Calu3 (cell line): ENCODE measurements at regions not wholly inside any gene's neighbourhood (a gene's known extent, or its start where the extent isn't known, plus 50 kb on each side); places are given as distances from the start of the nearest gene placed in this dataset.

Source experiments
- BruUV-seq: library from RNA; stranded (reverse); fragments of 400-500 nt; replicated peaks from 2 replicates; lab custom pipeline; 2021; lab: Mats Ljungman, UMichigan
- CTCF ChIA-PET: fragments of 300-600 bp; sonication (Branson Sonifier 250); formaldehyde crosslinking; loops from one replicate; lab custom pipeline; 2022; ENCODE audit warnings: antibody characterized with exemption; lab: Charles Lee
- DNase-seq: peaks from one replicate; pipeline ENCODE4 v3.0.0; 2022
- H3K27ac Mint-ChIP-seq: one replicate; pipeline ENCODE4 v1.8.0; 2022; ENCODE audit warnings: mixed read lengths; ENCODE audit not compliant: unreplicated experiment
- H3K27me3 Mint-ChIP-seq: one replicate; pipeline ENCODE4 v1.8.0; 2022; ENCODE audit warnings: mixed read lengths; ENCODE audit not compliant: unreplicated experiment
- H3K36me3 Mint-ChIP-seq: one replicate; pipeline ENCODE4 v1.8.0; 2022; ENCODE audit warnings: mild to moderate bottlenecking, moderate library complexity, mixed read lengths; ENCODE audit not compliant: insufficient read depth, unreplicated experiment
- H3K4me1 Mint-ChIP-seq: one replicate; pipeline ENCODE4 v1.8.0; 2022; ENCODE audit warnings: mild to moderate bottlenecking, low read depth, mixed read lengths; ENCODE audit not compliant: unreplicated experiment
- H3K4me3 Mint-ChIP-seq: one replicate; pipeline ENCODE4 v1.8.0; 2022; ENCODE audit warnings: mild to moderate bottlenecking, low read depth, moderate library complexity, mixed read lengths; ENCODE audit not compliant: unreplicated experiment
- H3K9me3 Mint-ChIP-seq: one replicate; pipeline ENCODE4 v1.8.0; 2022; ENCODE audit warnings: low read depth, mixed read lengths; ENCODE audit not compliant: unreplicated experiment
- intact Hi-C: fragments of 100-400 bp; cut with micrococcal nuclease; formaldehyde crosslinking; loops from one replicate; pipeline ENCODE4 v1.10.0; 2022; ENCODE audit not compliant: unreplicated experiment
- TF ChIP-seq, protein P1 (sequence below): fragments of 200-600 bp; IDR thresholded peaks from one replicate; pipeline ENCODE4 v1.8.0; 2022; ENCODE audit warnings: antibody characterized with exemption; ENCODE audit not compliant: unreplicated experiment

DNA sequence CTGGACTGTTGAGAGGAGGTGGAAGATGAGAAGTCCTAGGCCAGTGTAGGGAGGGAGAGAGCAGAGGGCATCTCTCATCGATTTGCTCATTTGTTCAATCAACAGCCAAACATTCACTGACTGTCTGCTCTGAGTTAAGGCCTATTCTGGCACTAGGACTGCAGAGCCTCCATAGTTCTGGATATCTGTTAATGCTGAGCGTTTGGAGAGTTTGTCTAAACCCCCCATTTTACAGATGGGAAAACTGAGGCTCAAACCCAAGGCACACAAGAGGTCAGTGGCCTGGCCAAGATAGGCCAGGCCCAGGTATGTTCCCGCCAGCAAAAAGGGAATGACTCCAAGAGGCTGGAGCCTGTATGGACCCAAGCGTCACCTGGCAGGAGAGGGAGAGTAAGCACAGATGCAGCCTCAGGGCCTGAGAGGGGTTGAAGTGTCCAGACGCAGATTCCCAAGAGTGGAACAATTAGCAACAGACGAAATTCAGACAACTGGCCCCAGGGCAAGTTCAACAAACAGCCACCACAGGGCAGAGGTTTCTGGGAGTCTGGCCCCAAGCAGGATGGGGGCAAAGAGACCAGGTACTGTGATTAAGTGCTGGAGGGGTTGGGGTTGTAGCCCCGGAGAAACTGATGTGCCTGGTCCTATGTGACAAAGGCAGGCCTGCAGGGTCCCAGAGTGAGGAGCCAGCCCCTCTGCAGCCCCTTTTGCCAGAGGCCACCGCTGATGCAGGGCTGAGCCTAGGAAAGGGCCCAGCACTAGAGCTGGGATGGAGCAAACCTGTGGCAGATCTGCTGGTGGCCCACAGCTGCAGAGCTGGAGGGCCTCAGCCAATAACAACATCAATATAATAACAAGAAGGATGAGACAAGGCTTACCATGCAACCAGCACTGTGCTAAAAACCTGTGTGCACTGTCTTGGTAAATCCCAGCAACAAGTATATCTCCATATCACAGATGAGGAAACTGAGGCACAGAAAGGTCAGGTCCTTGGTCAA, 245.1 kb upstream of the TLE3 start:
- Mint-ChIP-seq H3K4me1 (no peaks in the 10 kb centered on the region), H3K4me3 (no peak overlapping the region), H3K9me3 (no peaks in the 10 kb centered on the region), H3K27ac (no peak overlapping the region), H3K36me3 (no peaks in the 10 kb centered on the region), H3K27me3 (no peaks in the 10 kb centered on the region)
- TF ChIP-seq, protein P1, sequence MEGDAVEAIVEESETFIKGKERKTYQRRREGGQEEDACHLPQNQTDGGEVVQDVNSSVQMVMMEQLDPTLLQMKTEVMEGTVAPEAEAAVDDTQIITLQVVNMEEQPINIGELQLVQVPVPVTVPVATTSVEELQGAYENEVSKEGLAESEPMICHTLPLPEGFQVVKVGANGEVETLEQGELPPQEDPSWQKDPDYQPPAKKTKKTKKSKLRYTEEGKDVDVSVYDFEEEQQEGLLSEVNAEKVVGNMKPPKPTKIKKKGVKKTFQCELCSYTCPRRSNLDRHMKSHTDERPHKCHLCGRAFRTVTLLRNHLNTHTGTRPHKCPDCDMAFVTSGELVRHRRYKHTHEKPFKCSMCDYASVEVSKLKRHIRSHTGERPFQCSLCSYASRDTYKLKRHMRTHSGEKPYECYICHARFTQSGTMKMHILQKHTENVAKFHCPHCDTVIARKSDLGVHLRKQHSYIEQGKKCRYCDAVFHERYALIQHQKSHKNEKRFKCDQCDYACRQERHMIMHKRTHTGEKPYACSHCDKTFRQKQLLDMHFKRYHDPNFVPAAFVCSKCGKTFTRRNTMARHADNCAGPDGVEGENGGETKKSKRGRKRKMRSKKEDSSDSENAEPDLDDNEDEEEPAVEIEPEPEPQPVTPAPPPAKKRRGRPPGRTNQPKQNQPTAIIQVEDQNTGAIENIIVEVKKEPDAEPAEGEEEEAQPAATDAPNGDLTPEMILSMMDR, result no peak
- intact Hi-C loops, result no loop called here
- CTCF ChIA-PET, result no interaction called here
- BruUV-seq, result no TSS peak
- DNase-seq, result no peak

DNA sequence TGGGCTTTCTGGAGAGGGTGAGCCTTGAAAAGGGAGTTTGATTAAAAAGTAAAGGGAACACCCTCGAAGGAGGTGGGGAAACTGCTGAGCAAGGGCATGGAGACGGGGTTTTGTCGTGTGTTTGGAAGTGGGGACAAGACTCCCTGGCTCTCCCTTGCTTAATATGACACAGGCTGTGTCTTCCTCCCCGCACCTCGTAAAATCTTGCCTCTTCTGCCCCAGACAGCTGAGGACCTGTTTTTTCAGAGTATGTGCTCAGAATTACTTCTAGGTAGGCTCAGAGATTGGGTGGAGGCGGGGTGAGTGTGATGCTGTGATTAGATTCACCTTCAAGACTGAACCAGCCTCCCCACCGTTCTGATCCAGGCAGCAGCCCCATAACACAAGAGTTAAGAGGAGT, 244.4 kb upstream of the TLE3 start:
- no peaks in the 10 kb centered on the region for H3K9me3 Mint-ChIP-seq
- intact Hi-C loops, result no loop called here
- no TSS peak for BruUV-seq

DNA sequence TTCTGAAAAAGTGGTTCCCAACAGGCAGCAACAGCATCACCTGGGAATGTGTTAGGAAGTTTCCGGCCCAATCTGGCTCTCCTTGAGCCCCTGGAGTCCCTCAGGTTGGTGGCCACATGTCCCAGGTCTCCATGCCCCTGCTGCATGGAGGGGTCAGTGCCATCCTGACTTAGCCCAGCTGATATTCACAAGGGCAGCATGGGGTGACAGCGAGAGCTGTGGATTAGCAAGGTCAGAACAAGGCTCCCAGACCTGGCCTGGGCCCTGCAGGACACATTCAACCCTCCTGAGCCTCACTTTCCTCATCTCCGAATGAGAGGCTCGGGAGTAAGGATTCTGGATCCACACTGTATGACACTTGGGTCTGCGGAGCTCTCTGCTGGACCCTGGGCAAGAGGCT, 243.8 kb upstream of the TLE3 start:
- CTCF ChIA-PET, result interaction anchor here (0.6 kb wide), 1 partner anchor 33 kb away, joined by 3 read pairs; no protein-coding TSS in a partner anchor
- Mint-ChIP-seq H3K9me3 (no peaks in the 10 kb centered on the region), H3K4me3 (no peak overlapping the region), H3K4me1 (no peaks in the 10 kb centered on the region), H3K36me3 (no peaks in the 10 kb centered on the region), H3K27ac (no peak overlapping the region), H3K27me3 (peaks cover 11% of the 10 kb centered on the region)
- DNase-seq, result no peak
- intact Hi-C loops, result no loop called here
- TF ChIP-seq, protein P1, result no peak
- BruUV-seq, result no TSS peak

More for the DNA sequence above, 244.4 kb upstream of the TLE3 start:
- H3K27me3 Mint-ChIP-seq, result peaks cover 5% of the 10 kb centered on the region
- no peaks in the 10 kb centered on the region for H3K4me1 Mint-ChIP-seq
- CTCF ChIA-PET, result interaction anchor here (0.6 kb wide), 1 partner anchor 34 kb away, joined by 3 read pairs; no protein-coding TSS in a partner anchor
- H3K36me3 Mint-ChIP-seq, result no peaks in the 10 kb centered on the region
- no peak overlapping the region for H3K27ac Mint-ChIP-seq
- TF ChIP-seq, protein P1, result no peak
- DNase-seq, result no peak
- no peak overlapping the region for H3K4me3 Mint-ChIP-seq

DNA sequence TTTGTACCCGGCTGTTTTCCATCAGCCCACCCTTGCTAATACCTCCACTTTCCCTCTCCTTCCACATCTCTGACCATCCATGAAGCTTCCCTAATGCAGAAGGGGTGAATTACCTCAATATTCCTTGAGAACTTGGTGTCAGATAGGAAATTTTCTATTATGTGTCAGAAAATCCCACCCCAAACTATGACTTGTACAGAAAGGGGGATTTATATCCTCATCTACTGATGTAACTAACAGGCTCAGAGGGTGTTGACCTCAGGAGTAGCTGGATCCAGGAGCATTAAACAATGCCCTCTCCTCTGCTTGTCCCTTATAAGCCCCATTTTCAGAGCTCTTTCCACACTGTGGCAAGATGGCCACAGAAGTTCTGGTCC, 242.8 kb upstream of the TLE3 start:
- peaks cover 4% of the 10 kb centered on the region for H3K9me3 Mint-ChIP-seq
- BruUV-seq, result no TSS peak
- TF ChIP-seq, protein P1, result no peak
- intact Hi-C loops, result no loop called here
- H3K4me1 Mint-ChIP-seq, result no peaks in the 10 kb centered on the region
- DNase-seq, result no peak
- CTCF ChIA-PET, result no interaction called here
- no peak overlapping the region for H3K4me3 Mint-ChIP-seq
- H3K27ac Mint-ChIP-seq, result no peak overlapping the region
- H3K27me3 Mint-ChIP-seq, result peaks cover 22% of the 10 kb centered on the region
- H3K36me3 Mint-ChIP-seq, result no peaks in the 10 kb centered on the region
